GM23338 (cell line): ENCODE measurements at regions not wholly inside any gene's neighbourhood (a gene's known extent, or its start where the extent isn't known, plus 50 kb on each side); places are given as distances from the start of the nearest gene placed in this dataset.

Experiments used
- ATAC-seq: fragments of 200-7000 bp; cut with Tn5 transposase; 3 replicates; pipeline ENCODE4 v1.9.1; 2020
- DNase-seq: peaks from one replicate; pipeline ENCODE4 v3.0.0-alpha.2; 2015; ENCODE audit warnings: low spot score
- H2AFZ ChIP-seq: fragments of 200-600 bp; sonication (generic); 2 replicates; pipeline ENCODE4 v1.8.0; 2016; ENCODE audit warnings: antibody characterized with exemption, mild to moderate bottlenecking, moderate library complexity
- H3F3A ChIP-seq: fragments of 200-600 bp; sonication (generic); replicated peaks from 2 replicates; pipeline ENCODE4 v1.8.0; 2017; ENCODE audit warnings: antibody characterized with exemption, mixed run types, low read depth
- H3K27ac ChIP-seq: fragments of 200-600 bp; sonication (generic); 2 replicates; pipeline ENCODE4 v1.6.1; 2016; ENCODE audit warnings: low read depth
- H3K27me3 ChIP-seq: fragments of 200-600 bp; sonication (generic); 2 replicates; pipeline ENCODE4 v1.8.0; 2016; ENCODE audit warnings: mild to moderate bottlenecking, mixed run types, moderate library complexity; ENCODE audit not compliant: insufficient read depth
- H3K36me3 ChIP-seq: fragments of 200-600 bp; sonication (generic); 2 replicates; pipeline ENCODE4 v1.8.0; 2016; ENCODE audit warnings: mild to moderate bottlenecking; ENCODE audit not compliant: insufficient read depth
- H3K4me1 ChIP-seq: fragments of 200-600 bp; sonication (generic); 2 replicates; pipeline ENCODE4 v1.8.0; 2016; ENCODE audit warnings: mild to moderate bottlenecking, moderate library complexity; ENCODE audit not compliant: insufficient read depth
- H3K4me2 ChIP-seq: fragments of 200-600 bp; sonication (generic); 2 replicates; pipeline ENCODE4 v1.7.1; 2017; ENCODE audit warnings: mixed run types
- H3K4me3 ChIP-seq: fragments of 200-600 bp; sonication (generic); 2 replicates; pipeline ENCODE4 v1.6.1; 2016; ENCODE audit warnings: mixed run types
- H3K79me2 ChIP-seq: fragments of 200-600 bp; sonication (generic); replicated peaks from 2 replicates; pipeline ENCODE4 v1.8.0; 2017; ENCODE audit warnings: mild to moderate bottlenecking; ENCODE audit not compliant: insufficient read depth
- H3K9me2 ChIP-seq: fragments of 200-600 bp; sonication (generic); 2 replicates; pipeline ENCODE4 v1.8.0; 2017; ENCODE audit not compliant: insufficient read depth
- H4K20me1 ChIP-seq: fragments of 200-600 bp; sonication (generic); replicated peaks from 2 replicates; pipeline ENCODE4 v1.8.0; 2017; ENCODE audit warnings: mild to moderate bottlenecking; ENCODE audit not compliant: insufficient read depth
- H3K27ac Mint-ChIP-seq: 2 replicates; pipeline ENCODE4 v1.8.0; 2020; ENCODE audit warnings: inconsistent platforms, mild to moderate bottlenecking, moderate library complexity, mixed read lengths
- H3K27me3 Mint-ChIP-seq: 3 replicates; pipeline ENCODE4 v1.8.0; 2022; ENCODE audit warnings: low read depth, mild to moderate bottlenecking, moderate library complexity, mixed read lengths, inconsistent platforms; ENCODE audit not compliant: insufficient read depth, poor library complexity
- H3K36me3 Mint-ChIP-seq: 3 replicates; pipeline ENCODE4 v1.8.0; 2021; ENCODE audit warnings: low read depth, mild to moderate bottlenecking, inconsistent platforms, moderate library complexity, mixed read lengths
- H3K4me1 Mint-ChIP-seq: 3 replicates; pipeline ENCODE4 v1.8.0; 2020; ENCODE audit warnings: mild to moderate bottlenecking, inconsistent platforms, mixed read lengths
- H3K4me3 Mint-ChIP-seq: 3 replicates; pipeline ENCODE4 v1.8.0; 2021; ENCODE audit warnings: moderate library complexity, mild to moderate bottlenecking, inconsistent platforms, mixed read lengths
- H3K9me3 Mint-ChIP-seq: 3 replicates; pipeline ENCODE4 v1.8.0; 2020; ENCODE audit warnings: moderate library complexity, mild to moderate bottlenecking, inconsistent platforms, mixed read lengths
- CTCF ChIP-seq, 2 experiments: fragments of 200-600 bp in 1 of 2; sonication (generic) in 1 of 2; conservative IDR thresholded peaks; 2 replicates each; pipeline versions ENCODE4 v1.5.1 to v1.6.1; 2016 to 2017; ENCODE audit warnings: antibody characterized with exemption in 2 of 2, low read depth in 2 of 2, mild to moderate bottlenecking in 2 of 2, moderate library complexity in 1 of 2
- EZH2 ChIP-seq: fragments of 200-600 bp; sonication (generic); IDR thresholded peaks from one replicate; pipeline ENCODE4 v1.8.0; 2017; ENCODE audit warnings: antibody characterized with exemption, mild to moderate bottlenecking, low read depth; ENCODE audit not compliant: unreplicated experiment
- EZH2phosphoT487 ChIP-seq: fragments of 200-600 bp; sonication (generic); IDR thresholded peaks from one replicate; pipeline ENCODE4 v1.8.1; 2018; ENCODE audit warnings: antibody characterized with exemption; ENCODE audit not compliant: unreplicated experiment
- NANOG ChIP-seq: IDR thresholded peaks from 2 replicates; pipeline ENCODE4 v1.6.1; 2016; ENCODE audit warnings: antibody characterized with exemption, borderline replicate concordance
- STAT1 ChIP-seq: IDR thresholded peaks from one replicate; pipeline ENCODE4 v1.6.1; 2016; ENCODE audit warnings: antibody characterized with exemption; ENCODE audit not compliant: unreplicated experiment
- ZNF114 ChIP-seq: fragments of 250-450 bp; sonication (Bioruptor Pico); IDR thresholded peaks from 2 replicates; pipeline ENCODE4 v1.5.0; 2020; ENCODE audit warnings: mild to moderate bottlenecking, moderate library complexity
- ZNF331 ChIP-seq: fragments of 250-450 bp; sonication (Bioruptor Pico); IDR thresholded peaks from 2 replicates; pipeline ENCODE4 v1.5.0; 2020; ENCODE audit warnings: low read depth, mild to moderate bottlenecking, moderate library complexity
- TF ChIP-seq, protein P1 (sequence below): IDR thresholded peaks from 2 replicates; pipeline ENCODE4 v1.6.1; 2016; ENCODE audit warnings: antibody characterized with exemption

DNA sequence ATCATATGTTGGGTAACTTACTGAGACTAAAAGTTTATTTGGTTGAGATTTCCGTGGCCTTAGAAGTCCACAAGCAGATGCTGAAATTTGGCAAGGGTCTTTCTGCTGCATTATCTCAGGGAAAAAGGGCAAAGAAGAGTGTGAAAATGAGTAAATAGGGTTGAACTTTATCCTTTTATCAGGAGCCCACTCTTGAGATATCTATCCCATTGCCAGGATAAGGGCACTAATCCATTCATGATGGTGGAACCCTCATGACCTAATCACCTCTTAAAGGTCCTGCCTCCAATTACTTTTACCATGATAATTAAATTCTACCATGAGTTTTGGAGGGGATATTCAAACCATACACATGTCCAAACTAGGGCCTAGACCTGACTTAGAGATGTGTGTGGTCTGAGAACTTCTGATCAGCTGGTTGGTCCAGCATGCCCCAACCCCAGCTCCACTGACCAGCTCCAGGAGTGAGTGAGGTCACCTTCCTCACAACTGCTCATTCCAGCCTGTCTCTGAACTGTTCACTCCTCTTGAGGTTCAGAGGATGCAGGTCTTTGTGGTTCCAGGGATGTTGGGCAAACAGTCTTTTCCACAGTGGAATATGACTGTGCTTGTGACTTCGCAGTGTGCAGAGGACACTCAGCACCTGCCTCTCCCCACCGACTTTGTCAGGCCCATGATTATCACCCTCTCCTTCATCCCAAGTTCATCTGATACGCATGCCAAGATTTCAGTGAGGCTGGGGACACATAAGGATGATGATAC is 130.1 kb upstream of the TOP3B start:
- Mint-ChIP-seq H3K4me1 (peaks cover 9% of the 10 kb centered on the region), H3K4me3 (no peak overlapping the region), H3K9me3 (no peaks in the 10 kb centered on the region), H3K36me3 (no peaks in the 10 kb centered on the region), H3K27me3 (peaks cover 52% of the 10 kb centered on the region), H3K27ac (no peak overlapping the region)
- Histone ChIP-seq H3K27me3 (peaks cover 69% of the 10 kb centered on the region), H3K9me2 (no peaks in the 10 kb centered on the region), H3K27ac (no peak overlapping the region), H3K4me3 (no peak overlapping the region), H3K79me2 (no peaks in the 10 kb centered on the region), H3K36me3 (no peaks in the 10 kb centered on the region), H3F3A (no peaks in the 10 kb centered on the region), H3K4me1 (peaks cover 7% of the 10 kb centered on the region), H2AFZ (no peak overlapping the region), H3K4me2 (no peak overlapping the region), H4K20me1 (no peaks in the 10 kb centered on the region)
- TF ChIP-seq CTCF (conservative IDR thresholded peaks at IDR 0.05; ENCODE audit: low read depth in 2 of 2) (no peak), ZNF114 (CRISPR knock-in tag) (no peak), EZH2 (no peak), STAT1 (no peak), EZH2phosphoT487 (no peak), NANOG (no peak)
- TF ChIP-seq, protein P1, sequence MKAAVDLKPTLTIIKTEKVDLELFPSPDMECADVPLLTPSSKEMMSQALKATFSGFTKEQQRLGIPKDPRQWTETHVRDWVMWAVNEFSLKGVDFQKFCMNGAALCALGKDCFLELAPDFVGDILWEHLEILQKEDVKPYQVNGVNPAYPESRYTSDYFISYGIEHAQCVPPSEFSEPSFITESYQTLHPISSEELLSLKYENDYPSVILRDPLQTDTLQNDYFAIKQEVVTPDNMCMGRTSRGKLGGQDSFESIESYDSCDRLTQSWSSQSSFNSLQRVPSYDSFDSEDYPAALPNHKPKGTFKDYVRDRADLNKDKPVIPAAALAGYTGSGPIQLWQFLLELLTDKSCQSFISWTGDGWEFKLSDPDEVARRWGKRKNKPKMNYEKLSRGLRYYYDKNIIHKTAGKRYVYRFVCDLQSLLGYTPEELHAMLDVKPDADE: no peak
- no peak for DNase-seq
- ATAC-seq: no peak

DNA sequence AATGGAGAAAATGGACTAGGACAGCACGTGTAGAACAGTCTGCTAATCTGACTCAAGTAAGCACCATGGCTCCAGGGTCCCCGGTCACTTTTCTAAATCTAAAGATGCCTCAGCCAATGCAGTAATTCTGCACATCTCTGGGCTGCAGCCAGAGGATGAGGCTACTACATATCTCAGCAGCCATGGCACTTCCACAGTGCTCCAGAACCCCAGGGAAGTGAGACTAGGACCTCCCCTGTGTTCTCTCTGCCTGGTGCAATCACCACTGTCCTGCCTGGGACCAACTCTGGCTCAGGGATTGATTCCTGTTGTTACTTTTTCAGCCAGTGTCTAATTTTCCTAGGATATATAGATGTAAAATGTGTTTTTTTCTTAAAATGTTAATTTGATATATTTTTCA is 129.4 kb upstream of the TOP3B start:
- Histone ChIP-seq H3K27me3 (peaks cover 76% of the 10 kb centered on the region), H3F3A (no peaks in the 10 kb centered on the region), H3K4me2 (no peak overlapping the region), H3K4me1 (peaks cover 10% of the 10 kb centered on the region), H3K27ac (no peak overlapping the region), H3K9me2 (no peaks in the 10 kb centered on the region), H2AFZ (no peak overlapping the region), H4K20me1 (no peaks in the 10 kb centered on the region), H3K4me3 (no peak overlapping the region), H3K79me2 (no peaks in the 10 kb centered on the region), H3K36me3 (no peaks in the 10 kb centered on the region)
- no peak overlapping the region for H3K4me3 Mint-ChIP-seq
- ATAC-seq: no peak
- no peak overlapping the region for H3K27ac Mint-ChIP-seq
- H3K4me1 Mint-ChIP-seq: peaks cover 14% of the 10 kb centered on the region
- DNase-seq: no peak
- no peaks in the 10 kb centered on the region for H3K36me3 Mint-ChIP-seq
- TF ChIP-seq ZNF331 (no peak), EZH2phosphoT487 (no peak)
- H3K27me3 Mint-ChIP-seq: peaks cover 58% of the 10 kb centered on the region
- no peaks in the 10 kb centered on the region for H3K9me3 Mint-ChIP-seq
